ENCODE measurements at regions not wholly inside any gene's neighbourhood (a gene's known extent, or its start where the extent isn't known, plus 50 kb on each side); places are given as distances from the start of the nearest gene placed in this dataset.

- no peak overlapping the region for H3K4me3 ChIP-seq
- TF ChIP-seq CTCF (IDR thresholded peaks at IDR 0.05) (no peak), EP300 (IDR thresholded peaks at IDR 0.05) (no peak), POLR2A (IDR thresholded peaks at IDR 0.05) (no peak)
- H3K36me3 ChIP-seq = no peaks in the 10 kb centered on the region
- H3K4me1 ChIP-seq (ENCODE audit: insufficient read depth) = peaks cover 32% of the 10 kb centered on the region
- 14 to 22% (median 16%) methylated on average over 7 of the region's 7 CpGs for WGBS, 3 donors
- intact Hi-C loops (cut with DNase I) = no loop called here
- H3K9me3 ChIP-seq = no peaks in the 10 kb centered on the region
- H3K27me3 ChIP-seq = no peaks in the 10 kb centered on the region
- H3K27ac ChIP-seq = peak overlapping the region in 1 of 2 donors; percentile 66
- peak; percentile 61 to 76 (median 74) for DNase-seq
These were observed 121.6 kb upstream of the ERCC6L2 start for GRCh38 chr9:95753762-95754465.

GRCh38 chr9:95752129-95752731, 123.3 kb upstream of the ERCC6L2 start:
- Histone ChIP-seq H3K9me3 (no peaks in the 10 kb centered on the region), H3K4me3 (no peak overlapping the region), H3K27ac (peak overlapping the region; percentile 11 to 68), H3K36me3 (no peaks in the 10 kb centered on the region), H3K27me3 (no peaks in the 10 kb centered on the region), H3K4me1 (ENCODE audit: insufficient read depth) (peaks cover 32% of the 10 kb centered on the region)
- WGBS, 3 donors = 27 to 59% (median 39%) methylated on average over 40 to 41 of the region's 41 CpGs
- TF ChIP-seq EP300 (IDR thresholded peaks at IDR 0.05) = no peak
- TF ChIP-seq POLR2A (IDR thresholded peaks at IDR 0.05) = no peak
- no peak for TF ChIP-seq CTCF (IDR thresholded peaks at IDR 0.05)
- intact Hi-C loops (cut with DNase I) = no loop called here
- DNase-seq = peak in 4 of 5 donors; percentile 28 to 57 (median 43)

GRCh38 chr9:95751520-95751790, 124.0 kb upstream of the ERCC6L2 start:
- Histone ChIP-seq H3K9me3 (no peaks in the 10 kb centered on the region), H3K4me1 (ENCODE audit: insufficient read depth) (peaks cover 32% of the 10 kb centered on the region), H3K27ac (no peak overlapping the region), H3K36me3 (no peaks in the 10 kb centered on the region), H3K4me3 (no peak overlapping the region), H3K27me3 (no peaks in the 10 kb centered on the region)
- intact Hi-C loops (cut with DNase I) = no loop called here
- TF ChIP-seq EP300 (IDR thresholded peaks at IDR 0.05) (no peak), POLR2A (IDR thresholded peaks at IDR 0.05) (no peak), CTCF (IDR thresholded peaks at IDR 0.05) (no peak)
- no peak for DNase-seq
- 17 to 18% methylated on average over 1 to 2 of the region's 2 CpGs; no CpG with 5 or more reads in 1 of the 3 donors for WGBS, 3 donors

- Histone ChIP-seq H3K9me3 (no peaks in the 10 kb centered on the region), H3K27me3 (no peaks in the 10 kb centered on the region), H3K27ac (no peak overlapping the region), H3K36me3 (no peaks in the 10 kb centered on the region), H3K4me1 (ENCODE audit: insufficient read depth) (peaks cover 30% of the 10 kb centered on the region), H3K4me3 (no peak overlapping the region)
- DNase-seq = no peak
- 76 to 85% (median 82%) methylated on average over 9 to 11 of the region's 11 CpGs for WGBS, 3 donors
- TF ChIP-seq EP300 (IDR thresholded peaks at IDR 0.05) = no peak
- no peak for TF ChIP-seq CTCF (IDR thresholded peaks at IDR 0.05)
- no peak for TF ChIP-seq POLR2A (IDR thresholded peaks at IDR 0.05)
- intact Hi-C loops (cut with DNase I) = no loop called here
These were observed 124.6 kb upstream of the ERCC6L2 start for GRCh38 chr9:95750725-95751519.
